LHCN-M2 (cell line): ENCODE measurements at regions not wholly inside any gene's neighbourhood (a gene's known extent, or its start where the extent isn't known, plus 50 kb on each side); places are given as distances from the start of the nearest gene placed in this dataset.
A peak's percentile ranks its signal among the peaks of the same experiment; 100 is the strongest.

Experiments used
- DNase-seq: peaks from one replicate; pipeline ENCODE4 v3.0.0-alpha.2; 2012; ENCODE audit warnings: low read depth

DNA sequence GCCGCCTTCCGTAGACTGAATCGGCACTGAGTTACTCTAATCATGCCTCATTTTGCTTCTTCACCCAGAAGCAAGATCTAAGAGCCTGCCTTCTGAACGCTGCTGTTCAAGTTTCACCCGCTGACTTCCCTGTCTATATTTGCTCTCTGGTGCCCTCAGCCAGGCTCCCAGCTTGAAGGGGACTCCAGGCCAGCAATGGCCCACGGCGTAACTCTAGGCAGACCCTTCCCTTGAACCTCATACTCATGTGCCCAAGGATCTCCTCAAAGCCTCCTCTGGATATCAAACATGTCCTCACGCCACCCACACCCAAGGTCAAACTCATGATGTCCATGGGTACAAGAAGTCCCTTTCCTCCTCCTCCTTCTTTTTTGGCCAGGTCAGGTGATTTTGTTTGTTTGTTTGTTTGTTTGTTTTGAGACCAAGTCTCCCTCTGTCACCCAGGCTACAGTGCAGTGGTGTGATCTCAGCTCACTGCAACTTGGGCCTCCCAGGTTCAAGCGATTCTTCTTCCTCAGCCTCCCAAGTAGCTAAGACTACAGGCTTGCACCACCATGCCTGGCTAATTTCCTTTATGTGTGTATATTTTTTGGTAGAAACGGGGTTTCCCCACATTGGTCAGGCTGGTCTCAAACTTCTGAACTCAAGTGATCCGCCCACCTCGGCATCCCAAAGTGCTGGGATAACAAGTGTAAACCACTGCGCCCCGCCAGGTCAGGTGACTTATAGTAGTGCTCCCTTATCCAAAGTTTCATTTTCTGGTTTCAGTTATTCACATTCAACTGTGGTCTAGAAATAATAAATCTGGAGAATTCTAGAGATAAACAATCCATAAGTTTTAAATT, 239.0 kb downstream of the SYK start:
- no peak for DNase-seq

DNA sequence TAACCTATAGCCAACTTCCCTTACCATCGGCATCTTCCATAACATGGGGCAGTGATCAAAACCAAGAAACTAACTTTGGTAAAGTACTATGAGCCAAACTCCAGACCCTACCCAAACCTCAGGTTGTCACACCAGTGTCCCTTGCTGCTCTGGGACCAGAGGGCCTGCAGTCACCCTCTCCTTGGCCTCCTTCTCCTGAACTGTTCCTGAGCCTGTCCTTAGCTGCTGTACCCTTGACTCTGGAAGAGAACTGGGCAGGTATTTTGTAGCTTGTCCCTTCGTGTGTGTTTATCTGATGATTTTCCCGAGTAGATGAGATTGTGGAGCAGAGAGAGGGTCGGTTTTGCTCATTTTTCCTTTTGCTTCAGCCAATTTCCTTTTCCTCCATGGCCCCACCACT, 240.4 kb downstream of the SYK start:
- DNase-seq, result no peak

DNA sequence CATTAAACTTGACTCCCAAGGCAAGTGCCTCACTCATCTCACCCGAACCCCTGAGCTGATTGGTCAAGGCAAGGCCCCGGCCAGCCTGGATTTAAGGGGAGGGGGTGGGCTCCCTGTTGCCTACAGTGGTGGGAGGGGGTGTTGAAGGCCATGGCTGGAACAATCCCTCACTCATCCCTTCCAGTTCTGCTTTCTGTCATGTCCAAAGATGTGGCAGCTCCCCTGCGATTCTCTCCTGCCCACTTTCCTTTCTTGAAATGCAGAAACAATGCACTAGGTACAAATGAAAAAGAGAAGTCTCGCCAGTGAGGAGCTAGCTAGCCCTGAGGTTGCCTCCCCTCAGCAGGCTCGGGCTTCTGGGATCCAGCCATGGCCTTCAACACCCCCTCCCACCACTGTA, 240.9 kb downstream of the SYK start:
- no peak for DNase-seq

DNA sequence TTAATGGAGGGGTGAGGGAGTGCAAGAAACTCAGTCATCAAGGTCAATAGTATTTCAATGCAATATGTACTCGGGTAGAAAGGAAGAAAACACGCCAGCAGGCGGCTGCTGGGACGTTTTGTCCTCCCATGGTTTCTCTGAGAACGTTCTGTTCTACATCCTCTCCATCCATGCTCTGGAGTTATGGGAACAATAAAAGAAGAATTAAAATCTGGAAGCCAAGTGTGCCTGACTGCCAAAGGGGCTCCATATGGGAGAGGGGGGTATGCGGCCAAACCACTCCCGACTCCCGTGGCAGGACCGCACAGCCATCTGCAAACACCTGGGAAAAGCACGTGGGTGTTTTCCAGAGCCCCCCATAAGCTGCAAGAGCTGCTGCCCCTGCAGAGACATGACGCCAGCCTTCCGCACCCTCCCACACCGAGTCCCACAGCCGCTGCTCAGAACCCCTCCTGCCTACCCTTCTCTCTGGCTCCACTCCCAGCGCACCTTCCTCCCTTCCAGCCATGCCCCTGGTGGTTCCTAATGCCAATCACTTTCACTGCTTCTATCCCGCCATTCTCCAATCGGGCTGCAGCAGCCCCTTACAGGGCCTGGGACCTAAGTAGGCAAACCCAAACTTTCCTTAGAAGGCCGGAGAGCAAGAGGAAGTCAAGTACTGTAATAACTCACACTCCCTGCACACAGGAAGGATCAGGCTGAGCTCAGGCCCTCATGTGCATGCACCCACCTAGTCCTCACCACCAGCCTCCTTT, 241.6 kb downstream of the SYK start:
- no peak for DNase-seq

DNA sequence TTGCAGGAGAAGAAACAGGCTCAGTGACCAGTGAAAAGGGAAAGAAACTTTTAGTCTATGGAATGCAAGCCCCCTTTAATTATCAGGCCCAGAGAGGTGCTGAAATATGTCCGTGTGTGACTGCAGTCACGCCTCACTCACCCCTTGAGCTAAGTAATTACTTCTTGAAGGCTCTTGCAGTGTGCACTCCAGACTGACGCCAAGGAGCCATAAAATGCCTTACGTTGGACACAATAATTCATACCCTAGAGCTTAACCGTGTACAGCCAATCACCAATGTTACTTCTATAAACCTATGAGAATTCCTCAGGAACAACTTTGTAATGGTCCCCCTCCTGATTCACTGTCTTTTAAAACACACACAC, 242.2 kb downstream of the SYK start:
- no peak for DNase-seq

DNA sequence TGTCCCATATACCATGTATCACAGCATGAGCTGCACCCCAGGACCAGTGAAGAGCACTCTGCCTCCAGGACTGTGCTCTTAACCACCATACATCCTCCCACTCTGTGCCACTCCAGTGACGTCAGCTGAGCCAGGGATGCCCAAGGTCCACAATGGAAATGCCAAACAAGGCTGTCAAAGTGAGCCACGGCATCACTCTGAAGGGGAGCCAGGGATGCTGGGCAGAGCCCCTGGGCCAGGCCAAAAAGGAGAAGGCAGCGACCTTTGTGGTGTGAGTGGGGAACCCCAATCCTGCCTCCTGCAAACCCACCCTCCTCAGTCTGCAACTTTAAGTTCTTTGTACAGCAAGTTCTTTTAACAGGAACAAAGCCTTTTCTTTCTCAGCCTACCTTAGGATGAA, 242.7 kb downstream of the SYK start:
- no peak for DNase-seq

DNA sequence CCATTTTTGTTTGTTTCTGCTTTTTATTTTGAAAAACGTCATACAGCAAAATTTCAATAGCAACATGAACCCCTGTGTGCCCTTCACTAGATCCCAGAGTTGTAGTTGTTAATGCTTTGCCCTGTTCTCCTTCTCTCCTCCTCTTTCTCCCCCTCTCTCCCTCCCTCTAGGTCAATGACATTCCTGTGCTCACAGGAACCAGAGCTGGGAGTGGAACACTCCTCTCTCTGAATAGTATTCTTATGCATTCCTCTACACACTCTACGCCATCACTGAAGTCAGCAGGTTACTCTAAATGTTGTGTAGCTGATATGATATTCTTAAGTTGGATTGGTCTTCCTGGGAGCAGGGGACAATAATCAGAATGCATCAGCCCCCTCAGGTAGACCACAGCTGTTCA, 243.4 kb downstream of the SYK start:
- no peak for DNase-seq

DNA sequence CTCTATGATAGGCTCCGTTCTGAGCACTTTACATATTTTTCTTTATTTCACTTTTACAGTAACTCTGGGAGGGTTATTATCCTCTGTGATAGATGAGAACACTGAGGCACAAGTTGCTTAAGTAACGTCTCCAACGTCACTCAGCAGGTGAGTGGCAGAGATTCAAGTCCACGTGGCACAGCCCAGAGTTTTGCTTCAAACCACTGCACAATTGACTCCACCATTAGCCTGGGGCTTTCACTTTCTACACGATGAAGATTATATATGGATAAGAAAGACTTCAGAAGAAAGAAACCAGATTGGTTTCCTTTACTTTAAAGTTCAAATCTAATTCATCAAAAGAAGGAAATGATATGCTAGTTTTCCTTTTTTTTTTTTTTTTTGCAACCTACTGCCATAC, 245.9 kb downstream of the SYK start:
- no peak for DNase-seq

DNA sequence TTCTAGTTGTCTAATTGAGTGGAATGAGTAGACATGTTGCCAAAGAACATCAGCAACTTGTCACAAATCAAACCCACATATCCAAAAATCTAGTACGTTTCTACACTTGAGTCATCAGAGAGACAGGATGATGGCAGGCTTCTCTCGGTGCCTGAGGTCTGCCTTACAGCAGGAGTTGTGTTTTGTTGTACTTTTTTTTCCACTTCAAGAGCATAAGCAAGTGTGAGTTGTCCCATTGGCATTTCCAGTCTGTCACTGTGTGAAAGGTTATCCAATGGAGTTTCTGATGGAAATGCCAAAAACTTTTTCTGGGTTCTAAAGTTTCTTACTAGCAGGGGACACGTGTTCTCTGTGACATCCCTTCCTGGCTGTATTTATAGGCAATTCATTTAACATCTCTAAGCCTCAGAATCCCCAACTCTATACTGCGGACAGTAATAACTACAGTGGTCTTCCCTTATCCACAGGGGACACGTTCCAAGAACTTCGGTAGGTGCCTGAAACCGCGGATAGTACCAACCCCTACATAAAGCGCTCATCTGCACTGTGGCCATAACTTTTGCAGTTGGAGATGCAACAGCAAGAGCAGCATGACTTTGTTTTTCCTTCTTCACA, 246.5 kb downstream of the SYK start:
- DNase-seq, result peak; percentile 76

DNA sequence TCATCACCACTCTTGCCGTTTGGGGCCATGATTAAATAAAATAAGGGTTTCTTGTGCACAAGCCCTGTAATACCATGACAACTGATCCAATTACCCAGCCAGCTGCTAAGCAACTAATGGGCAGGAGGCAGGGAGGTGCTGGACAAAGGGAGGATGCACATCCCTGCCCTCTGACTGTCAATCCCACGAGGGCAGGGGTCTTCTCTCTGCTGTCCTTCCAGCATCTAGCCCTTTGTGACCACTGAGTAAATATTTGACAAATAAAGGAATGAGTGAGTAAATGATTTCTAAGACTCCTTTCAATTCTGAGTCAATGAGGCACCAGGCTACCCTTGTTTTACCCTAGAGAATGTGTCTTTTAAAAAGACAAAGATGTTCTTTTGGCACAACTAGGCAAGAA, 247.1 kb downstream of the SYK start:
- no peak for DNase-seq

DNA sequence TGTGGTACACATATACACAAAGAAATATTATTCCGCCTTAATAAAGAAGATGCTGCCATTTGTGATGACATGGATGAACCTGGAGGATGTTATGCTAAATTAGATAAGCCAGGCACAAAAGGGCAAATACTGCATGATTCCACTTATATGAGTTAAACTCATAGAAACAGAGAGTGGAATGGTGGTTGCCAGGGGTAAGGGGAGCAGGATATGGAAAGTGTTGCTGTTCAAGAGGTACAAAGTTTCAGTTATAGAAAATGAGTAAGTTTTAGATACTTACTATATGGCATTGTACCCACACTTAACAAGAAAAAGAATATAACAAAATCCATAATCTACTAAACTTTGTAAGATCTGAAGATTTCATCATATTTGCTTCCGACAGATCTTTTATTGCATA, 252.2 kb downstream of the SYK start:
- no peak for DNase-seq

DNA sequence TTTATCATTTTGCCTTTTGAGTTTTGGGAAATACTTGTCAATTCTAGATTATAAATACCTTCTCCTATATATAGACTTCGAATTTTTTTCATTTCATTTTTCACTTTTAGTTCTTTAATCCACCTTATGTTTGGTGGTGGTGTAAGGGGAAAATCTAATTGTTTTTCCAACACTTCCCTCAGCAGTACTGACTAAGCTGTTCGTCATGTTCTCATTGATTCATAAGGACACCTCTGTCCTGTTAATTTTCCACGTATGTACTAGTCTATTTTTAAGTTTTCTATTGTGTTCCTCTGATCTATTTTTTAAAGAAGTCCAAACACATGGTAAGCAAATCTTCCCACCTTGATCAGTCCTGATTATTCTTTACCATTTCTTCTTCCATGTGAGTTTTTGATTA, 254.2 kb downstream of the SYK start:
- DNase-seq, result no peak

DNA sequence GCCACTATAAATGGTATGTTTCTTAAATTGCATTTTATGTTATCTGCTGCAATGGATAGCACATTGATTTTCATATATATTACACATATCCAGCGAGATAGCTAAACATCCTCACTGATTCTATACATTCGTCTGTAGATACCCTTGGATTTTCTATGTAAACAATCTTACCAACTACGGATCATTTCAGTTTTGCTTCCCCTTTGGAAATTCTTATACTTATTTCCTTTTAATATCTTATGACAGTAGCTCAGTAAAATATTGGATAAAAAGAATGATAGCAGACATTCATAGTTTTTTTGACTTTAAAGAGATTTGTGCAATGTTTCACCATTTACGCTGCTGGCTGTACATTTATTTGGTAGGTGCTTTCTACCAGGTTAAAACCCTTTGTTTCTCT, 254.9 kb downstream of the SYK start:
- no peak for DNase-seq

DNA sequence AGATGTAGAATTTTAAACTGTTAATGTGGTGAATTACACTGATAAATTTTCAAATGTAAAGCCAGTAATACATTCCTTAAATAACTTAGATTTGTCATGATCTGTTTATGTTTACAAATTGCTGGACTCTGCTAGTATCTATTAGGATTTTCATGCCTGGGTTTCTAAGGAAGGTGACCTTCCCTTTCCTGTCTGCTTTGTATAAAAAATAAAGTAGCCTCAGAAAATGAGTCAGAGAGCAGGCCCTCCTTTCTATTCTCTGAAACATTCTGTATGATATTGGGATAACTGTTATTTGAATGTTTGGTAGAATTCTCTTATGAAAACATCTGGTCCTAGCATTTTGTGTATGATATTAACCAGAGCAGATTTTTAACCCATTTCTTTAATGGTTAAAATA, 255.3 kb downstream of the SYK start:
- DNase-seq, result peak; percentile 47

DNA sequence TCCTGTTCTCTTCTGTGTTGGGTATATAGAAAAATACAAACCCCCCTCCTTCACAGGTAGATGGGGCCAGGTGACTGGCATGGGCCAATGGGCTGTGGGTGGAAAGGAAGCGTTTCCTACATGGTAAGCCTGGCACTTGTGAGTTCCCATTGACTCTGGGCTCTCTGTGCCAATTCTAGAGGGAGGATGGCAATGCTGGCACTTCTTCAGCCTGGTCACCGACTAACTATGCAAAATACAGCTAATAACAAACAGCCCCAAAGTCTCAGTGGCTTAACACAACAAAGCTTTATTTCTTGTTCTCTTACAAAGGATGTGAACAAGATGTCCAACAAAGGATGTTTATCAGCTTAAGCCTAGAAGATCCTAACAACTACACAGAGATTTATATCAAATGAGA, 258.1 kb downstream of the SYK start:
- DNase-seq, result peak; percentile 41

DNA sequence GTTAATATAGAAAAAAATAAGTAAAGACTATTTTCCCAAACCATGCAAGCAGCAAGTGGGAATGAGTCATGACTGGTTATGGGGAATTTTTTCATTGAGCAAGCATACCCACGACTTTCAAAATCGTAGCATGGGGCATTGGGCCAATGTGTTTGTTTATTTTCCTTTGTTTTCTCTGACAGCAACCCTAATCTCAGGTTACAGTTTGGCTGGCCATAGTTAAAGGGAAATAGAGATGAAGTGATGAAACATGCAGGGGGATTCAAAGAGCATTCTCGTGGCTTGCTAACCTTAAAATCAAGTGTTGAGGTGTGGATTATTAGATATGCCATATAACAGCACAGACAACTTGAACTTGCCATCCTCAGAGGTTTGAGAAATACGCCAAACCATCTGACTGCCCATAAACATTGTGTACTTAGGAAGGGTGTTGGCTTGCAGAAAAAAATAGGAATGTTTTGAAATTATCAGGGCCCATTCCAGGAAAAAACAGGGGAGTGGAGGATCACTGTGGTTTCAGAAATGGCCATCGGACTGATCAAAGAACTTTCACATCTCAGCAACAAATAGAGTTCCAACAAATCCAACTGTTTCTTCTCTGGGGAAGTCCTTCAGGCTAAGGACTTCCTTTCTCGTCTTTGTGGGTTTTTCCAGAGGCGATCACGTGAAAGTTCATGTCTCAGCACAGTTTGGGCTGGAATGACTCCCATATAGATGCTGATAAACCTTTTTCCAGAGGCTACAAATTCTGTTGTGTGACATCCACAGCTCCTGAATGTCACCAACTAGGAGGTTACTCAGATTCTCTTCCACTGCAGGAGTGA, 259.1 kb downstream of the SYK start:
- peak; percentile 97 for DNase-seq

DNA sequence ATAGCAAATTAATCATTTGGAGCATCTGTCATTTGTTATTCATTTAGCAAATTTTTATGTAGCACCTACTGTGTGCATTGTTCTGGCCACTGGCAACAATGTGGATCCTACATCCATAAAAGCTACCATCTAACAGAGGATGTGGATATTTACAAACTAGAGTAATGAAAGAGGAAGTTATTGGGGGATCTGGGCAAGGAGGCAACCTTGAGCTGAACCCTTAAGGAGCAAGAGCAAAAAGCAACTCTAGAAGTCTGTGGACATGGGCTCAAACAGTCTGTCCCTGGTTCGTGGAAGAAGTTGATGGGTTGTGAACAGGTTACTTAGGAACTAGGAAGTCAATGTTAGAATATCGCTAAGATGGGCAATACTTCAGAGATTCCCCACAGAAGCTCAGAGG, 259.9 kb downstream of the SYK start:
- DNase-seq, result no peak

DNA sequence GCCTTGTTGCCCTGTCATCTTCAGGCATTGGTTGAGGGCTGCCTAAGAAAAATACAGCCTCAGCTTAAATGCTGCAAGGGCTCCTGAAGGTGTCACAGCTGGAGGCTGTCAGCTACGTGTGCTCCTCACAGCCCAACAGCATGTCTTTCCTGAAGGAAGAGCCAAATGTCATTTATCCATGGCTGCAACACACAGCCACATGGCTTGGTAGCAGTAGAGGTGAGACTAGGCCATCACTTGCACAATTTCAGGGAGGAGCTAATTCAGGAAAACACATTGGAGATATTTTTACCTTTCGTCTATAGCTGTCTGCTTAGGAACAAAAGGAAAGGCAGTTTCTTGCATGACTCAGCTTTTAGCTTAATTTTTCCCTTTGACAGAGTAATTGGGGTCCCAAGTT, 260.7 kb downstream of the SYK start:
- DNase-seq, result no peak

DNA sequence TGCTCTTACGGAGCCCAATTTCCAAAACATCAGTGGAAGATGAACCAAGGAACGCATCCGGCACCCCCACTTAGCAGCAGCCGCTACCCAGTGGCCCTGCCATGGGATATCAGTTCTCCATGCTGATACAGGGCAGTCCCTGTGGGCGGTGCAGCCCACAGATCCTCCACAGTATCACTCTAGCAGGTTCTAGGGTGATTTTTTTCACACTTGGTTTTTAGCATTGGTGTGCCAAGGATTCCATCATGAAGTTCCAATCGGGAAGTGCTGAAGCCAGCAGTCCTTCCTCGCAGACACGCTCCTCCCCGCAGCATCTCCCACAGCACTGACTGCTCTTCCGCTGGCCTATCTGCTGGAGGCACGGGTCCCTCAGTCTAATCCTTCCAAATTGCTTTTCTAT, 261.9 kb downstream of the SYK start:
- DNase-seq, result no peak

DNA sequence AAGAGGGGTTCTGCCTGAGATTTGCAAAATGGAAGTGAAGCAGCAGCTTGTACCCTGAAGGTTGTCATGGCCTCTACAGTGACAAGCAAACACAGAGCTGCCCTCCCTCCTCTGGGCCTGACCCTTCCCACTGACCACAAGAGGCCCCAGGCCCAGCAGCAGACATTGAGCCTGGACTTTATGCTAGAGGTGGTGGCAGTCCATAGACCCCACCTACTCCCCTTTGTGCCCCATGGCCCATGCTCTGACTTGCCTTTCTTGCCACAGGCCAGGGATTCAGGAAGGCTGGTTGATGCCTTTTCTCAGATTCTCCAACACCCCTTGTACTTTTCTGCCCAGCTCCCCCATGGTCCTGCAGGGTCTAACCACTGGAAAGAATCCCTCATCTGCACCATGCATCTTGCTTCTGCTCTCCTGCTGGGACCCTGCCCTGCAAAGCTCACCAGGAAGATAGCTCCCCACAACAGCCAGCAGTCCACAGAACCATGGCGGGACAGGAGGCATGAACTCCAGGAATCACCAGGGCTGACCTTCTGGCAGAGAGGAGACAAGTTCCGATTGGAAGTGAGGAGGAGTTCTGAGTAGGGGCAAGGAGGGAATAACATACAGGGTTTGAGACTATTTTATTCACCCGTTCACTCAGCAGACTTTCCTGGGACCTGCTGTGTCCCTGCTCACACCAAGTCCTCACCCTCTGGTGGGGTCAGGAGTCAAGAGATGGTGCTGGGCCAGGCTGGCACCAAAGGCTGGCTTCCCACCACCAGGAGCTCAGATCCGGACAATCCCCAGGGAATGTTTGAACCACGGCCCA, 263.8 kb downstream of the SYK start:
- DNase-seq, result no peak

DNA sequence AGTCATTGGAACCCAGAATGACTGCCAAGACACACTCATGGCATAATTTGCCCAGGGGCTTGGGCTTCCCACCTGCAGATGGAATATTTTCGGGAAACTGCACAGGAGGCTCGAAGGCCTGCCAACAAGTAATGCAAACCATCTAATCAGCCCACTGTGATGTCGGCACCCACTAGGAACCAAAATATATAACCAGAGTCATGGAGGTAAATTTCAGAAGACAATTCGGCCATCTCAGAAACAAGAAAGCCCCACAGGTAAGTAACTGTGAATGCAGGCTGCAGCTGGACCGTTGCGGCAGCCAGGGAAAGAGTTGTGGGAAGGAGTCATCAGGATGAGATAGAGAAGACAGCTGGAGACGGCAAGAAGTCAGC, 264.4 kb downstream of the SYK start:
- no peak for DNase-seq
